NCI-H2171 treated with DMSO at 0.1 percent for 48 hours (cell line): ENCODE measurements at regions not wholly inside any gene's neighbourhood (a gene's known extent, or its start where the extent isn't known, plus 50 kb on each side); places are given as distances from the start of the nearest gene placed in this dataset.

ENCODE experiments used
- DNase-seq: peaks from one replicate; lab custom pipeline; 2025; lab: John Stamatoyannopoulos, UW

DNA sequence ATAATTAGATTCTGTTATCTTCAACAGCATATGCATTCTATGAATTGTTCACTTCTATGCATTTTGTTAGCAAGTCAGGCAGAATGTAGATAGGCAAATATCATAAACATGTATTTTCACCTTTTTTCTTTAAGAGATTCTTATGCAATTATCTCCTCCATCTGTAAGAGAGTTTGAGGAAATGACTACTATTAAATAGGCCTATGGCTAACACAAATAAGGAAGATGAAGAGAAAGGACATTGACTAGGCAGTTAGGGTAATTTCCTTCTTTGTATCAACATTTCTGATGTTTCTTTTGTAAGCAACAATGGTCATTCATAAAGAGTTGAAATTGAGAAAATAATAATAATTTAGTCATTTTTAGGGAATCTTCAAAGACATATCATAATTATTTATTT, 145.2 kb upstream of the CDH12 start:
- no peak for DNase-seq

- no peak for DNase-seq
Measured at GRCh38 chr5:22988937-22989336, 135.8 kb upstream of the CDH12 start.

GRCh38 chr5:22986281-22986680, 133.1 kb upstream of the CDH12 start:
- DNase-seq: peak; percentile 64

- DNase-seq: peak; percentile 63
Measured at GRCh38 chr5:22985446-22985845, 132.3 kb upstream of the CDH12 start.

DNA sequence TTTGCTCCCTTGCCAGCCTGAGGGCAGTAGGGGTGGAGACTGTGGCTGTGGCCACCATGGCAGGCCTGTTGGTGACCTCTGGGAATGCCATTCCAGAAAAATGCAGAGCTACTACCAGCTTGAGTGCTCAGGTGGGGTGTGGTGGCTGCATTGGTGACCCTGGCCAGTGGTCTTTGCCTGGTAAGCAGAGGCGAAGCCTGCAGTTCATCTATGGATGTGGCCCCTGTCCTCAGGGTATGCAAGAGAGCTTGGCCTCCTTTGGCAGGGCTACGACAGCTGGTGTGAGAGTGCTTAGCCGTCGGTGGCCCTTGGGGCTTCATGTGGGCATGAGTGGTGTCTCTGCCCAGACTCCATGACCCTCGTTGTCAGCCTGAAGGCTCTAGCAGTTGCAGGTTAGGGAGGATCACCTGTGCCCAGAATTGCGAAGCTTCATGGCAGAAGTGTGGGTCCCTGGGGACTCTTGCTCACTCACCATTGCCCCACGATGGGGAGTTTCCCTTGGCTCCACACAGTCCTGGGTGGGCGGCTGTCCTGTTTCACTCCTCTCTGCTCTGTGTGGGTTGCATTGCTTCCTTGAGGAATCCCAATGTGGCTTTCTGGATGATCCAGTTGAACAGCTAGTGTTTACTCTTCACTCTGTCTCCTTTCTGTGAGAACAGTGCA, 117.9 kb upstream of the CDH12 start:
- DNase-seq: no peak

- no peak for DNase-seq
Measured at GRCh38 chr5:22970491-22970890, 117.3 kb upstream of the CDH12 start.

DNA sequence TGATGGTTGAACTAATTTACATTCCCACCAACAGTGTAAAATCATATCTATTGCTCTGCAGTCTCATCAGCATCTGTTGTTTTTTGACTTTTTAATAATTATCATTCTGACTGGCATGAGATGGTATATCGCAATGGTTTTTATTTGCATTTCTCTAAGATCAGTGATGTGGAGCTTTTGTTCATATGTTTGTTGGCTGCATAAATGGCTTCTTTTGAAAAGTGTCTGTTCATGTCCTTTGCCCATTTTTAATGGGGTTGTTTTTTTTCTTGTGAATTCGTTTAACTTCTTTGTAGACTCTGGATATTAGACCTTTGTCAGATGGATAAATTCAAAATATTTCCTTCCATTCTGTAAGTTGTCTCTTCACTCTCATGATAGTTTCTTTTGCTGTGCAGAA, 115.2 kb upstream of the CDH12 start:
- DNase-seq: no peak

DNA sequence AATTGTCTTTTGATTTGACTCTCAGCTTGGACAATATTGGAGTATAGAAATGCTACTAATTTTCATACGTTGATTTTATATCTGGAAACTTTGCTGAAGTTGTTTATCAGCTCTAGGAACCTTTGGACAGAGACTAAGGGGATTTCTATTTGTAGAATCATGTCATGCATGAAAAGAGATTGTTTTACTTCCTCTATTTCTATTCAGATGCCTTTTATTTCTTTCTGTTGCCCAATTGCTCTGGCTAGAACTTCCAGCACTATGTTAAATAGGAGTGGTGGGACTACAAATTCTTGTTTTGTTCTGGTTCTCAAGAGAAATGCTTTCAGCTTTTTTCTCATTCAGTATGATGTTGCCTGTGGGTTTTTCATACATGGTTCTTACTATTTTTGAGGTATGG, 112.8 kb upstream of the CDH12 start:
- no peak for DNase-seq

- no peak for DNase-seq
Measured at GRCh38 chr5:22964632-22965031, 111.5 kb upstream of the CDH12 start.

DNA sequence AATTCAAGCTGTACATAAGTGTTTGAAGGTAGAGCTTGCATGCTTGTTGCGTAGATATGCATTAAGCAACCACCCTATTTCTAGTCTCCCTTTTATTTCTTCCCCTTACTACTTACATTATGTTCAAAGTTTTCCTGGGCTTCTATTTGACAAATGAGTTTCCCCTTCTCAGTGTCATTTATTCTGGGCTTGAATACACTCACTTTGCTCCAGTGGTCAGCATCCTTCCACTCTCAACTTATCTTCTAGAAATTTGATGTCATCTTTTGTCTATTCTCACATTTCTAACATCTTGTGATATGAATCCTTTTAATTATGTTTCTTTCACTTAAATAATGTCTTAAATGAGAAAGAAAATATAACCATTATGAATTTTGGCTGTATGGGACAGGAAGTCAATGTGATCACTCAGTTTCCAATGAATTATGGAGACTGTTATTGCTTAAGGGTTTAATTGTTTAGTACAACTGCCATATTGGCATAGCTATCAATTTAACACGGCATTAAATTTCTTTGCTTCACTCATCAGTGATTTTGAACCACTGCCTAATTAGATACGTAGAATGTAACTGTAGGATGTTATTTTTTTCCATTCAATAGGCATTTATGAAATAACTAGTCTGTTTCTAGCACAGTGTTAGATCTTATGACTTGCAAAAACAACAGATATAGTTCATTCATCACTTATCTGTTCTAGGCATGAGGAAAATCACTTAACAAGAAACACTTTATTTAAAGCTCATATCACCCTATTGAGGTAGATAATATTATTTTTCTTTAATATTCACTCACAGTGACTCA, 105.5 kb upstream of the CDH12 start:
- DNase-seq: peak; percentile 70

DNA sequence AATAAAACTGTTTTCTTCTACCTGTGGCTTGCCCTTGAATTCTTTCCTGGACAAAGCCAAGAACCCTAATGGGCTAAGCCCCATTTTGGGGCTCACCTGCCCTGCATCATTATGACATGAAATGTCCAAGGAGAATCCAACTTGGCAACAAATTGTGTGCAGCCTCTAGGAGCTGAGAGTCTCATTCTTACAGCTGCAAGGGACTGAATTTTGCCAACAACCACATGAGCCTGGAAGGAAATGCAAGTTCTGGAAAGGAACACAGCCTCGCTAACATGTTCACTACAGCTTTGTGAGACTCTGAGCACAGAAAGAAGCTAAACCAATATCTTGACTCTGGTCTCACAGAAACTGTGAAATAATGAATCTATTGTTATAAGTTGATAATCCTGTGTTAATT, 94.8 kb upstream of the CDH12 start:
- DNase-seq: no peak

DNA sequence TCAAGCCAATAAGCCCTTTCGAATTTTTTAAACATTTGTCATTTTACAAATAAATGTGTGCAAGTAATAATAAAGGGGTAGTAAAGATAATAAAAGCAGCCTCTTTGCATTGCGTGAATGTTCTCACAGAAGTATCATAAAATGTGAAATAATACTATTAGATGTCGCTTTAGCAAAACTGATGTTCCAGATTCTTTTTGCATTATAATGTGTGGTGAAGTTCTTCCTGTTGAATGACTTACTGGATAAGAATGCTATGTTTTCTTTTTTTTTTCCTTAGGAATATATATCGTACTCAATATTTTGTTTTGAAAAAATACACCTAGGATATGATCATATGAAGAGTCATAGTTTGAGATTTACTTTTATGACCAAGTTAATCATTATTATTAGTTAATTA, 85.2 kb upstream of the CDH12 start:
- DNase-seq: no peak

- DNase-seq: peak; percentile 33
Measured at GRCh38 chr5:22928821-22929482, 75.8 kb upstream of the CDH12 start.

DNA sequence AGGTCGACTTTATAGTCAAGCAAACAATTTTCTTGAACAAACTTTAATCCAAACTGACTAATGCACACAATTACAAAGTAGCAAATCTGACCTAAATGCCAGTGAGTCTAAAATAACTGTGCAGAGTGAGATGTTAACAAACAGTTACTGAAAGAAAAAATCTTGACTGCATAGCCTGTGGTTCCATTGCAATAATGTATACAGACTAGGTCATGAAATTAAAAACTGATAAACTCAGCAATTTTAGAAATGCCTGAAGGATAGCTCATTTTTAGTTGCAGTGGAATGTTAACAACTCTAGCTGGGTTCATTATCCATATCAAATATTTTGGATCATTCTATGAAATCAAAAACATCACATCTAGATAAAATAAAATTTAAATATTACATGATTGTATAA, 73.4 kb upstream of the CDH12 start:
- no peak for DNase-seq

- no peak for DNase-seq
Measured at GRCh38 chr5:22918511-22918910, 65.4 kb upstream of the CDH12 start.

GRCh38 chr5:22916393-22916792, 63.2 kb upstream of the CDH12 start:
- DNase-seq: no peak

DNA sequence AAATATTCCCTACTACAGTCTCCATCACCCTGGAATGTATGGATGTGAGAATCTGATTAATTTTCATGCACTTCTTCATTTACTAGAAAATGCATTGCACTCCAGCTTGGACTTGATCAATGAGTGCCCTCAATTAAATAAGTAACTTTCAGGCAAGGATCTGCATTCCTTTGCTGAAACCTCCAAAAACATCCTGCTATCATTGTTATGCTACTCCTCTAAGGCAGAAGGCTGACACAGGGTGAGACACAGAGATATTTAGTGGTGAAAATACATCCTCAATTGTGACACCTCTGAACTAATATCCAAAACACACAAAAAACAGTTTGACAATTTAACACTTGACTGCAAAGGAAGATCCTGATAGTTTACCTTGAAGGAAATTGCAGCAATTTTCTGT, 57.9 kb upstream of the CDH12 start:
- DNase-seq: no peak

GRCh38 chr5:22910523-22910922, 57.4 kb upstream of the CDH12 start:
- DNase-seq: no peak

DNA sequence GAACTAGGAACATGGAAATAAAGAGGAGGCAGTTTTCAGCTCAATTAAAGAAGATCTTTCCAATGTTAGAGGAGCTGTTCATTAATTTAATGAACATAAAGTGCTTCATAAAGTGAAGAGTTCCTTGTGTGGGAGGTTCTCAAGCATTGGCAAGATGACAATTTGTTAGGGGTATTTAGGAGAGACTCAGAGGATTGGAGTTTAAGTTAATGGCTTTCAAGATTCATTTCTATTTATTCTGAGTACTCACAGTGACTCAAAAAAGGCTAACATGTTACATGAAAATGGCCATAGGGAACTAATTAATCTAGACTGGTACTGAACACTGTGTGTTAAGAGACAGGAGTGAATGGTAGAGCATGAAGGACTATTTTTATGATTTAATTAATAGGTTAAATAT, 55.4 kb upstream of the CDH12 start:
- no peak for DNase-seq

DNA sequence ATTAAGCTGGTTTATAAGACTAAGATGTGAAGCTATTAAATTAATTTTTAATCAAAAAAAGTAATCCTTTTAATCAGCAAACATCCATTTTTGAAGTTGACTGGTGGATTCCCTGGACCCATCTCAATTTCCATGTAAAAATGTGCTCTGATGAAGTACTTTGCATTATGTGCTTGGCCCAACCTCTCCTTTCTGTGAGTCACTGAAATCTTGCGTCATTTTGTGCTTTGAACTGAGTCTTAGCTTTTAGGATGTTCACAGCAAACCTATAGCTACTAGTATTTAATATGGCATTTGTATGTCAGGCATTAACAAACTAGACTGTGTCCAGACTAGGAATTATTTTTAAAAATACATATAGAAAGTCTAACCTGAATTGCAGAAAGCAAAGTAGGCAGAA, 55.0 kb upstream of the CDH12 start:
- DNase-seq: no peak
